ENCODE measurements at regions not wholly inside any gene's neighbourhood (a gene's known extent, or its start where the extent isn't known, plus 50 kb on each side); places are given as distances from the start of the nearest gene placed in this dataset.
"Not testable (repeated sequence)": the region's sequence is repeated elsewhere in the genome, so short reads cannot be mapped to it uniquely, and the experiment has no call there.

- not testable (repeated sequence) for H3K36me3 Mint-ChIP-seq (ENCODE audit: low read depth, unreplicated experiment); DNase-seq (ENCODE audit: low spot score); H3K4me3 Mint-ChIP-seq (ENCODE audit: unreplicated experiment); H3K27ac Mint-ChIP-seq (ENCODE audit: unreplicated experiment); H3K27me3 Mint-ChIP-seq (ENCODE audit: unreplicated experiment); H3K9me3 Mint-ChIP-seq (ENCODE audit: unreplicated experiment); H3K4me1 Mint-ChIP-seq (ENCODE audit: unreplicated experiment)
These were observed 464.6 kb upstream of the ZNG1F start for GRCh38 chr9:41653560-41654340.

- not testable (repeated sequence) for H3K4me3 Mint-ChIP-seq (ENCODE audit: unreplicated experiment)
These were observed 463.7 kb upstream of the ZNG1F start for GRCh38 chr9:41652800-41653199.

GRCh38 chr9:41652100-41652713, 463.1 kb upstream of the ZNG1F start:
- not testable (repeated sequence) for H3K36me3 Mint-ChIP-seq (ENCODE audit: low read depth, unreplicated experiment); H3K27ac Mint-ChIP-seq (ENCODE audit: unreplicated experiment); H3K27me3 Mint-ChIP-seq (ENCODE audit: unreplicated experiment); H3K4me3 Mint-ChIP-seq (ENCODE audit: unreplicated experiment); DNase-seq (ENCODE audit: low spot score); H3K4me1 Mint-ChIP-seq (ENCODE audit: unreplicated experiment); H3K9me3 Mint-ChIP-seq (ENCODE audit: unreplicated experiment)

More at GRCh38 chr9:41652800-41653199, 463.7 kb upstream of the ZNG1F start:
- not testable (repeated sequence) for H3K4me1 Mint-ChIP-seq (ENCODE audit: unreplicated experiment); DNase-seq (ENCODE audit: low spot score); H3K27ac Mint-ChIP-seq (ENCODE audit: unreplicated experiment); H3K27me3 Mint-ChIP-seq (ENCODE audit: unreplicated experiment); H3K9me3 Mint-ChIP-seq (ENCODE audit: unreplicated experiment); H3K36me3 Mint-ChIP-seq (ENCODE audit: low read depth, unreplicated experiment)

GRCh38 chr9:41650086-41650485, 461.0 kb upstream of the ZNG1F start:
- H3K27ac Mint-ChIP-seq (ENCODE audit: unreplicated experiment); H3K36me3 Mint-ChIP-seq (ENCODE audit: low read depth, unreplicated experiment); H3K4me1 Mint-ChIP-seq (ENCODE audit: unreplicated experiment); H3K27me3 Mint-ChIP-seq (ENCODE audit: unreplicated experiment); H3K4me3 Mint-ChIP-seq (ENCODE audit: unreplicated experiment); DNase-seq (ENCODE audit: low spot score); H3K9me3 Mint-ChIP-seq (ENCODE audit: unreplicated experiment): not testable (repeated sequence)

- H3K9me3 Mint-ChIP-seq (ENCODE audit: unreplicated experiment); H3K27ac Mint-ChIP-seq (ENCODE audit: unreplicated experiment); H3K4me3 Mint-ChIP-seq (ENCODE audit: unreplicated experiment); H3K4me1 Mint-ChIP-seq (ENCODE audit: unreplicated experiment); H3K27me3 Mint-ChIP-seq (ENCODE audit: unreplicated experiment); DNase-seq (ENCODE audit: low spot score); H3K36me3 Mint-ChIP-seq (ENCODE audit: low read depth, unreplicated experiment): not testable (repeated sequence)
These were observed 459.4 kb upstream of the ZNG1F start for GRCh38 chr9:41648564-41648963.

- not testable (repeated sequence) for H3K27me3 Mint-ChIP-seq (ENCODE audit: unreplicated experiment); H3K27ac Mint-ChIP-seq (ENCODE audit: unreplicated experiment); H3K4me1 Mint-ChIP-seq (ENCODE audit: unreplicated experiment); DNase-seq (ENCODE audit: low spot score); H3K36me3 Mint-ChIP-seq (ENCODE audit: low read depth, unreplicated experiment); H3K9me3 Mint-ChIP-seq (ENCODE audit: unreplicated experiment); H3K4me3 Mint-ChIP-seq (ENCODE audit: unreplicated experiment)
These were observed 457.1 kb upstream of the ZNG1F start for GRCh38 chr9:41646246-41646645.

- not testable (repeated sequence) for H3K27me3 Mint-ChIP-seq (ENCODE audit: unreplicated experiment); H3K4me3 Mint-ChIP-seq (ENCODE audit: unreplicated experiment); H3K4me1 Mint-ChIP-seq (ENCODE audit: unreplicated experiment); H3K27ac Mint-ChIP-seq (ENCODE audit: unreplicated experiment); H3K36me3 Mint-ChIP-seq (ENCODE audit: low read depth, unreplicated experiment); DNase-seq (ENCODE audit: low spot score); H3K9me3 Mint-ChIP-seq (ENCODE audit: unreplicated experiment)
These were observed 454.6 kb upstream of the ZNG1F start for GRCh38 chr9:41643571-41644279.

- H3K4me1 Mint-ChIP-seq (ENCODE audit: unreplicated experiment), result not testable (repeated sequence)
These were observed 444.6 kb upstream of the ZNG1F start for GRCh38 chr9:41633726-41634125.

GRCh38 chr9:41623666-41624065, 434.5 kb upstream of the ZNG1F start:
- not testable (repeated sequence) for H3K9me3 Mint-ChIP-seq (ENCODE audit: unreplicated experiment); H3K4me1 Mint-ChIP-seq (ENCODE audit: unreplicated experiment); H3K27ac Mint-ChIP-seq (ENCODE audit: unreplicated experiment); H3K36me3 Mint-ChIP-seq (ENCODE audit: low read depth, unreplicated experiment); DNase-seq (ENCODE audit: low spot score); H3K27me3 Mint-ChIP-seq (ENCODE audit: unreplicated experiment); H3K4me3 Mint-ChIP-seq (ENCODE audit: unreplicated experiment)

More at GRCh38 chr9:41633726-41634125, 444.6 kb upstream of the ZNG1F start:
- H3K27ac Mint-ChIP-seq (ENCODE audit: unreplicated experiment); DNase-seq (ENCODE audit: low spot score); H3K4me3 Mint-ChIP-seq (ENCODE audit: unreplicated experiment); H3K9me3 Mint-ChIP-seq (ENCODE audit: unreplicated experiment); H3K27me3 Mint-ChIP-seq (ENCODE audit: unreplicated experiment); H3K36me3 Mint-ChIP-seq (ENCODE audit: low read depth, unreplicated experiment): not testable (repeated sequence)

- H3K4me3 Mint-ChIP-seq (ENCODE audit: unreplicated experiment); H3K27me3 Mint-ChIP-seq (ENCODE audit: unreplicated experiment); H3K36me3 Mint-ChIP-seq (ENCODE audit: low read depth, unreplicated experiment); H3K4me1 Mint-ChIP-seq (ENCODE audit: unreplicated experiment); H3K9me3 Mint-ChIP-seq (ENCODE audit: unreplicated experiment); DNase-seq (ENCODE audit: low spot score); H3K27ac Mint-ChIP-seq (ENCODE audit: unreplicated experiment): not testable (repeated sequence)
These were observed 430.1 kb upstream of the ZNG1F start for GRCh38 chr9:41619254-41619653.

GRCh38 chr9:41606961-41607547, 417.9 kb upstream of the ZNG1F start:
- not testable (repeated sequence) for H3K36me3 Mint-ChIP-seq (ENCODE audit: low read depth, unreplicated experiment); H3K4me1 Mint-ChIP-seq (ENCODE audit: unreplicated experiment); DNase-seq (ENCODE audit: low spot score); H3K9me3 Mint-ChIP-seq (ENCODE audit: unreplicated experiment); H3K27me3 Mint-ChIP-seq (ENCODE audit: unreplicated experiment); H3K27ac Mint-ChIP-seq (ENCODE audit: unreplicated experiment); H3K4me3 Mint-ChIP-seq (ENCODE audit: unreplicated experiment)

- not testable (repeated sequence) for DNase-seq (ENCODE audit: low spot score); H3K4me1 Mint-ChIP-seq (ENCODE audit: unreplicated experiment); H3K27me3 Mint-ChIP-seq (ENCODE audit: unreplicated experiment)
These were observed 376.5 kb upstream of the ZNG1F start for GRCh38 chr9:41565572-41565971.

More at GRCh38 chr9:41565572-41565971, 376.5 kb upstream of the ZNG1F start:
- H3K27ac Mint-ChIP-seq (ENCODE audit: unreplicated experiment); H3K9me3 Mint-ChIP-seq (ENCODE audit: unreplicated experiment); H3K4me3 Mint-ChIP-seq (ENCODE audit: unreplicated experiment); H3K36me3 Mint-ChIP-seq (ENCODE audit: low read depth, unreplicated experiment): not testable (repeated sequence)
